Neuronal stem cell (in vitro differentiated cells): ENCODE measurements at regions not wholly inside any gene's neighbourhood (a gene's known extent, or its start where the extent isn't known, plus 50 kb on each side); places are given as distances from the start of the nearest gene placed in this dataset. TPM values are rescaled to one million over a fixed set of nuclear protein-coding genes. Genes with fewer than 3 reads are reported as not detected.

Experiments
- DNase-seq: peaks from one replicate; pipeline ENCODE4 v3.0.0-alpha.2; 2013; ENCODE audit warnings: low spot score
- H2AFZ ChIP-seq: one replicate; pipeline ENCODE4 v1.6.1; 2013; ENCODE audit warnings: mild to moderate bottlenecking, low read length, inconsistent platforms
- H2AK5ac ChIP-seq: 2 replicates; pipeline ENCODE4 v1.6.1; 2013; ENCODE audit warnings: low read depth, mild to moderate bottlenecking, inconsistent platforms, low read length, moderate library complexity, mixed read lengths
- H2BK120ac ChIP-seq: 2 replicates; pipeline ENCODE4 v1.6.1; 2013; ENCODE audit warnings: low read depth, mild to moderate bottlenecking, inconsistent platforms, low read length, moderate library complexity, mixed read lengths
- H2BK12ac ChIP-seq: one replicate; pipeline ENCODE4 v1.6.1; 2013; ENCODE audit warnings: low read length, inconsistent platforms
- H2BK15ac ChIP-seq: 2 replicates; pipeline ENCODE4 v1.6.1; 2013; ENCODE audit warnings: mild to moderate bottlenecking, low read length, inconsistent platforms, mixed read lengths
- H2BK5ac ChIP-seq: one replicate; pipeline ENCODE4 v1.6.1; 2013; ENCODE audit warnings: inconsistent platforms, mild to moderate bottlenecking, low read length, moderate library complexity
- H3K14ac ChIP-seq: one replicate; pipeline ENCODE4 v1.6.1; 2013; ENCODE audit warnings: low read length, inconsistent platforms
- H3K18ac ChIP-seq: 2 replicates; pipeline ENCODE4 v1.6.1; 2013; ENCODE audit warnings: low read length, inconsistent platforms
- H3K23ac ChIP-seq: 2 replicates; pipeline ENCODE4 v1.6.1; 2013; ENCODE audit warnings: low read depth, mild to moderate bottlenecking, mixed read lengths, low read length, inconsistent platforms; ENCODE audit not compliant: poor library complexity
- H3K27ac ChIP-seq: replicated peaks from 3 replicates; pipeline ENCODE4 v1.5.1; 2013; ENCODE audit warnings: low read length, inconsistent platforms
- H3K27me3 ChIP-seq, 3 experiments: 2 replicates each; pipeline ENCODE4 v1.6.1; 2013; ENCODE audit warnings: low read length in 3 of 3, mild to moderate bottlenecking in 2 of 3, inconsistent platforms in 1 of 3, low read depth in 1 of 3, mixed read lengths in 1 of 3, moderate library complexity in 1 of 3; ENCODE audit not compliant: control insufficient read depth in 3 of 3, insufficient read depth in 3 of 3
- H3K36me3 ChIP-seq, 2 donors: replicated peaks in 1 of 2; 2 replicates each; pipeline ENCODE4 v1.6.1; 2013; ENCODE audit warnings: low read length in 2 of 2; ENCODE audit not compliant: control insufficient read depth in 2 of 2, insufficient read depth in 2 of 2
- H3K4ac ChIP-seq: 2 replicates; pipeline ENCODE4 v1.6.1; 2013; ENCODE audit warnings: inconsistent platforms, mild to moderate bottlenecking, low read length, moderate library complexity
- H3K4me1 ChIP-seq, 2 donors: 1 replicate in 1 of 2; 2 replicates in 1 of 2; pipeline ENCODE4 v1.6.1; 2013; ENCODE audit warnings: low read length in 2 of 2, low read depth in 1 of 2; ENCODE audit not compliant: control insufficient read depth in 2 of 2, insufficient read depth in 1 of 2
- H3K4me2 ChIP-seq: one replicate; pipeline ENCODE4 v1.6.1; 2013; ENCODE audit warnings: mild to moderate bottlenecking, low read length, inconsistent platforms; ENCODE audit not compliant: insufficient read depth, poor library complexity, severe bottlenecking
- H3K4me3 ChIP-seq, 2 donors: 2 replicates each; pipeline ENCODE4 v1.5.1; 2013; ENCODE audit warnings: low read length in 2 of 2, mild to moderate bottlenecking in 2 of 2, inconsistent platforms in 1 of 2, moderate library complexity in 1 of 2
- H3K79me1 ChIP-seq: one replicate; pipeline ENCODE4 v1.6.1; 2013; ENCODE audit warnings: low read depth, mild to moderate bottlenecking, inconsistent platforms, low read length, moderate library complexity
- H3K9ac ChIP-seq: one replicate; pipeline ENCODE4 v1.6.1; 2013; ENCODE audit warnings: mild to moderate bottlenecking, low read depth, low read length, inconsistent platforms; ENCODE audit not compliant: poor library complexity
- H3K9me3 ChIP-seq, 2 donors: replicated peaks in 1 of 2; 2 replicates each; pipeline versions ENCODE3 to v1.6.1; 2013; ENCODE audit warnings: low read length in 2 of 2, mild to moderate bottlenecking in 2 of 2, inconsistent platforms in 1 of 2, low read depth in 1 of 2, mixed read lengths in 1 of 2, moderate library complexity in 1 of 2; ENCODE audit not compliant: control insufficient read depth in 2 of 2, insufficient read depth in 1 of 2
- H4K8ac ChIP-seq: one replicate; pipeline ENCODE4 v1.6.1; 2013; ENCODE audit warnings: low read depth, mild to moderate bottlenecking, inconsistent platforms, low read length, moderate library complexity
- H4K91ac ChIP-seq: one replicate; pipeline ENCODE4 v1.6.1; 2013; ENCODE audit warnings: low read length, low read depth, mild to moderate bottlenecking, inconsistent platforms; ENCODE audit not compliant: poor library complexity
- WGBS, 2 donors: extraction: QIAGEN DNeasy Blood & Tissue Kit; methylation state at CpG; one replicate each; pipeline ENCODE4 v1.1.7; 2013; ENCODE audit warnings: missing lambda C conversion rate in 2 of 2, mixed read lengths in 1 of 2; ENCODE audit not compliant: insufficient read length in 2 of 2, insufficient replicate concordance in 1 of 2; ENCODE audit errors: extremely low coverage in 2 of 2; 5-methylcytosine and 5-hydroxymethylcytosine counted together
- small RNA-seq: library from polyadenylated mRNA; stranded (forward); fragments of <200 nt; extraction: miRNeasy Mini kit (QIAGEN cat#:217004); gene quantifications from one replicate; pipeline ENCODE3, GENCODE V24; 2013; ENCODE audit not compliant: insufficient read depth

DNA sequence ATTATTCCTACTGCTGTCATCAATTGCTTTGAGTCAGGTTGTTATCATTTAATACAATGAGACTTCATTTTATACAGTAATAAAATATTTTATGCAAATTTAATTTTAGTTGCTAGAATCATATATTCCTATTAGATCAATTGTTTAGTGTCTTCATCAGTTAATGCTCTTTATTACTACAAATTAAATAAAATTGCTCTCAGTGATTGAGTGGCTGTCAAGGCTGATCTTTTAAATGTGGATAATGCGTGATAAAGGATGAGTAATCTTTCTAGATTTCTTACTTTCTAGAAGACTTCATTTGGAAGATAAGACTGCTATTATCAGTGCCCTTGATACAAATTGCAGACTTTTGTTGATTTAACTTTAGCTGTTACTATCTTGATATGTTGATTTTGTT lies 59.6 kb upstream of the CDH2 start:
- H3K23ac ChIP-seq, result no peak overlapping the region
- DNase-seq, result no peak
- H2BK15ac ChIP-seq, result no peak overlapping the region
- no peak overlapping the region for H3K4me3 ChIP-seq
- no peaks in the 10 kb centered on the region for H3K9me3 ChIP-seq
- no peak overlapping the region for H4K8ac ChIP-seq
- no peaks in the 10 kb centered on the region for H3K27me3 ChIP-seq
- H3K36me3 ChIP-seq, result no peaks in the 10 kb centered on the region
- no peak overlapping the region for H3K18ac ChIP-seq
- H2AK5ac ChIP-seq, result no peak overlapping the region
- no peak overlapping the region for H4K91ac ChIP-seq
- H3K14ac ChIP-seq, result no peak overlapping the region
- no peak overlapping the region for H2BK120ac ChIP-seq
- H3K9ac ChIP-seq, result no peak overlapping the region
- no peak overlapping the region for H3K4me2 ChIP-seq
- no peaks in the 10 kb centered on the region for H3K79me1 ChIP-seq
- WGBS, 2 donors, result no CpG with 5 or more reads among the region's 1 CpG
- H3K4me1 ChIP-seq, result no peaks in the 10 kb centered on the region
- H2AFZ ChIP-seq, result no peak overlapping the region
- no peak overlapping the region for H2BK5ac ChIP-seq
- H3K4ac ChIP-seq, result no peak overlapping the region
- no peak overlapping the region for H2BK12ac ChIP-seq
- H3K27ac ChIP-seq, result no peak overlapping the region

Small RNA genes in the stretch of these regions (small RNA-seq; reads per million reads assigned to genes)
- gene AC023932.1, result not detected
- gene AC105245.1, result not detected
- gene RNU6-408P, result not detected
